ENCODE measurements at regions not wholly inside any gene's neighbourhood (a gene's known extent, or its start where the extent isn't known, plus 50 kb on each side); places are given as distances from the start of the nearest gene placed in this dataset.
A peak's percentile ranks its signal among the peaks of the same experiment; 100 is the strongest.

- ChIA-PET POLR2A (no interaction called here), CTCF (no interaction called here)
- no peak for DNase-seq (ENCODE audit: extremely low spot score)
- no peak for TF ChIP-seq ELF4 (IDR thresholded peaks at IDR 0.05)
Observed at GRCh38 chr2:221088506-221088905, 483.6 kb downstream of the EPHA4 start.

GRCh38 chr2:221095356-221095755 lies 476.7 kb downstream of the EPHA4 start:
- DNase-seq (ENCODE audit: extremely low spot score) = no peak
- CTCF ChIA-PET = no interaction called here
- TF ChIP-seq ZNF384 (IDR thresholded peaks at IDR 0.05) (no peak), FOXM1 (IDR thresholded peaks at IDR 0.05; ENCODE audit: borderline replicate concordance) (no peak), FOXA1 (IDR thresholded peaks at IDR 0.05) (no peak), FOXK2 (IDR thresholded peaks at IDR 0.05) (no peak), SP1 (IDR thresholded peaks at IDR 0.05) (no peak), LEF1 (IDR thresholded peaks at IDR 0.05; ENCODE audit: borderline replicate concordance) (no peak), NFRKB (IDR thresholded peaks at IDR 0.05) (no peak), L3MBTL2 (conservative IDR thresholded peaks at IDR 0.05) (no peak)
- POLR2A ChIA-PET = no interaction called here

GRCh38 chr2:221096706-221097567 lies 475.2 kb downstream of the EPHA4 start:
- CTCF ChIA-PET = interaction anchor here (0.6 kb wide), 1 partner anchor 424 kb away, joined by 3 read pairs; no protein-coding TSS in a partner anchor
- POLR2A ChIA-PET = no interaction called here
- TF ChIP-seq ELF4 (IDR thresholded peaks at IDR 0.05) = no peak
- no peak for TF ChIP-seq FOXA1 (IDR thresholded peaks at IDR 0.05)
- no peak for TF ChIP-seq ARNT (IDR thresholded peaks at IDR 0.05)
- TF ChIP-seq ZNF384 (IDR thresholded peaks at IDR 0.05) = no peak
- TF ChIP-seq PKNOX1 (IDR thresholded peaks at IDR 0.05) = no peak
- no peak for TF ChIP-seq FOXM1 (IDR thresholded peaks at IDR 0.05; ENCODE audit: borderline replicate concordance)
- no peak for TF ChIP-seq SUZ12 (IDR thresholded peaks at IDR 0.05)
- TF ChIP-seq BHLHE40 (IDR thresholded peaks at IDR 0.05; ENCODE audit: borderline replicate concordance) = no peak
- no peak for TF ChIP-seq HDGF (IDR thresholded peaks at IDR 0.05; ENCODE audit: borderline replicate concordance)
- TF ChIP-seq NFRKB (IDR thresholded peaks at IDR 0.05) = no peak
- TF ChIP-seq CTBP1 (IDR thresholded peaks at IDR 0.05; ENCODE audit: borderline replicate concordance) = no peak
- TF ChIP-seq FOXK2 (IDR thresholded peaks at IDR 0.05) = no peak
- no peak for DNase-seq (ENCODE audit: extremely low spot score)

- DNase-seq (ENCODE audit: extremely low spot score) = no peak
- CTCF ChIA-PET = interaction anchor here (0.6 kb wide), 1 partner anchor 423 kb away, joined by 3 read pairs; no protein-coding TSS in a partner anchor
- POLR2A ChIA-PET = no interaction called here
- TF ChIP-seq SUZ12 (IDR thresholded peaks at IDR 0.05) (no peak), PKNOX1 (IDR thresholded peaks at IDR 0.05) (no peak), L3MBTL2 (conservative IDR thresholded peaks at IDR 0.05) (no peak), HDGF (IDR thresholded peaks at IDR 0.05; ENCODE audit: borderline replicate concordance) (no peak), FOXM1 (IDR thresholded peaks at IDR 0.05; ENCODE audit: borderline replicate concordance) (no peak), FOXK2 (IDR thresholded peaks at IDR 0.05) (no peak), LEF1 (IDR thresholded peaks at IDR 0.05; ENCODE audit: borderline replicate concordance) (no peak), NFRKB (IDR thresholded peaks at IDR 0.05) (no peak), FOXA1 (IDR thresholded peaks at IDR 0.05) (no peak), CTBP1 (IDR thresholded peaks at IDR 0.05; ENCODE audit: borderline replicate concordance) (no peak), ELF4 (IDR thresholded peaks at IDR 0.05) (no peak), BHLHE40 (IDR thresholded peaks at IDR 0.05; ENCODE audit: borderline replicate concordance) (no peak), SP1 (IDR thresholded peaks at IDR 0.05) (no peak), TARDBP (IDR thresholded peaks at IDR 0.05) (no peak), ARNT (IDR thresholded peaks at IDR 0.05) (no peak), ZNF384 (IDR thresholded peaks at IDR 0.05) (no peak)
Observed at GRCh38 chr2:221097568-221097915, 474.6 kb downstream of the EPHA4 start.

GRCh38 chr2:221097949-221098348 lies 474.2 kb downstream of the EPHA4 start:
- TF ChIP-seq PKNOX1 (IDR thresholded peaks at IDR 0.05) = no peak
- TF ChIP-seq FOXK2 (IDR thresholded peaks at IDR 0.05) = no peak
- no peak for TF ChIP-seq SP1 (IDR thresholded peaks at IDR 0.05)
- TF ChIP-seq CTBP1 (IDR thresholded peaks at IDR 0.05; ENCODE audit: borderline replicate concordance) = no peak
- TF ChIP-seq L3MBTL2 (conservative IDR thresholded peaks at IDR 0.05) = no peak
- TF ChIP-seq NFRKB (IDR thresholded peaks at IDR 0.05) = no peak
- no peak for TF ChIP-seq ZNF384 (IDR thresholded peaks at IDR 0.05)
- no peak for TF ChIP-seq TARDBP (IDR thresholded peaks at IDR 0.05)
- TF ChIP-seq BHLHE40 (IDR thresholded peaks at IDR 0.05; ENCODE audit: borderline replicate concordance) = no peak
- no peak for TF ChIP-seq SUZ12 (IDR thresholded peaks at IDR 0.05)
- no peak for TF ChIP-seq FOXM1 (IDR thresholded peaks at IDR 0.05; ENCODE audit: borderline replicate concordance)
- TF ChIP-seq HDGF (IDR thresholded peaks at IDR 0.05; ENCODE audit: borderline replicate concordance) = no peak
- TF ChIP-seq LEF1 (IDR thresholded peaks at IDR 0.05; ENCODE audit: borderline replicate concordance) = no peak
- TF ChIP-seq FOXA1 (IDR thresholded peaks at IDR 0.05) = no peak
- DNase-seq (ENCODE audit: extremely low spot score) = no peak
- ChIA-PET POLR2A (no interaction called here), CTCF (no interaction called here)

GRCh38 chr2:221100467-221101089 lies 471.5 kb downstream of the EPHA4 start:
- CTCF ChIA-PET = no interaction called here
- POLR2A ChIA-PET = no interaction called here
- peak; percentile 17 for DNase-seq (ENCODE audit: extremely low spot score)
- no peak for TF ChIP-seq HDGF (IDR thresholded peaks at IDR 0.05; ENCODE audit: borderline replicate concordance)
- TF ChIP-seq FOXK2 (IDR thresholded peaks at IDR 0.05) = no peak
- no peak for TF ChIP-seq NFRKB (IDR thresholded peaks at IDR 0.05)
- no peak for TF ChIP-seq FOXA1 (IDR thresholded peaks at IDR 0.05)
- TF ChIP-seq ARNT (IDR thresholded peaks at IDR 0.05) = no peak
- no peak for TF ChIP-seq TARDBP (IDR thresholded peaks at IDR 0.05)
- TF ChIP-seq SUZ12 (IDR thresholded peaks at IDR 0.05) = no peak
- no peak for TF ChIP-seq CTBP1 (IDR thresholded peaks at IDR 0.05; ENCODE audit: borderline replicate concordance)
- no peak for TF ChIP-seq L3MBTL2 (conservative IDR thresholded peaks at IDR 0.05)
- no peak for TF ChIP-seq SP1 (IDR thresholded peaks at IDR 0.05)
- TF ChIP-seq FOXM1 (IDR thresholded peaks at IDR 0.05; ENCODE audit: borderline replicate concordance) = no peak
- TF ChIP-seq ELF4 (IDR thresholded peaks at IDR 0.05) = no peak
- no peak for TF ChIP-seq ZNF384 (IDR thresholded peaks at IDR 0.05)
- TF ChIP-seq PKNOX1 (IDR thresholded peaks at IDR 0.05) = no peak
- TF ChIP-seq LEF1 (IDR thresholded peaks at IDR 0.05; ENCODE audit: borderline replicate concordance) = no peak
- no peak for TF ChIP-seq BHLHE40 (IDR thresholded peaks at IDR 0.05; ENCODE audit: borderline replicate concordance)

Data from HEK293T (cell line).